ENCODE measurements at regions not wholly inside any gene's neighbourhood (a gene's known extent, or its start where the extent isn't known, plus 50 kb on each side); places are given as distances from the start of the nearest gene placed in this dataset.

- TF ChIP-seq EZH2phosphoT487 (IDR thresholded peaks at IDR 0.05; ENCODE audit: low read depth) (no peak), CTCF (IDR thresholded peaks at IDR 0.05; ENCODE audit: low read depth, low read length) (no peak)
Measured at GRCh38 chrX:148310426-148311165, 189.8 kb upstream of the AFF2 start.
